ENCODE measurements at regions not wholly inside any gene's neighbourhood (a gene's known extent, or its start where the extent isn't known, plus 50 kb on each side); places are given as distances from the start of the nearest gene placed in this dataset.

- Histone ChIP-seq H3K27ac (replicated peaks) (no peak overlapping the region), H3K4me3 (replicated peaks; ENCODE audit: insufficient read depth, low read length) (no peak overlapping the region), H3K27me3 (ENCODE audit: insufficient read depth, poor library complexity, severe bottlenecking) (no peaks in the 10 kb centered on the region)
- DNase-seq (ENCODE audit: low read depth in 1 of 2, low spot score in 1 of 2): no peak
- TF ChIP-seq POLR2AphosphoS5 (IDR thresholded peaks at IDR 0.05; ENCODE audit: low read depth) (no peak), CTCF (IDR thresholded peaks at IDR 0.05; ENCODE audit: insufficient read depth, low read length) (no peak), GABPA (IDR thresholded peaks at IDR 0.05; ENCODE audit: low read depth) (no peak), SPI1 (IDR thresholded peaks at IDR 0.05; ENCODE audit: borderline replicate concordance, low read depth) (no peak), REST (IDR thresholded peaks at IDR 0.05; ENCODE audit: insufficient replicate concordance, low read depth) (no peak)
Observed at GRCh38 chr2:136482966-136483365, 282.4 kb upstream of the THSD7B start.

GRCh38 chr2:136482006-136482405 is 283.3 kb upstream of the THSD7B start:
- no peak for DNase-seq (ENCODE audit: low read depth in 1 of 2, low spot score in 1 of 2)
- Histone ChIP-seq H3K4me3 (replicated peaks; ENCODE audit: insufficient read depth, low read length) (no peak overlapping the region), H3K27me3 (ENCODE audit: insufficient read depth, poor library complexity, severe bottlenecking) (no peaks in the 10 kb centered on the region), H3K27ac (replicated peaks) (no peak overlapping the region)
- no peak for TF ChIP-seq SPI1 (IDR thresholded peaks at IDR 0.05; ENCODE audit: borderline replicate concordance, low read depth)
- no peak for TF ChIP-seq REST (IDR thresholded peaks at IDR 0.05; ENCODE audit: insufficient replicate concordance, low read depth)
- TF ChIP-seq CTCF (IDR thresholded peaks at IDR 0.05; ENCODE audit: insufficient read depth, low read length): no peak
- no peak for TF ChIP-seq POLR2AphosphoS5 (IDR thresholded peaks at IDR 0.05; ENCODE audit: low read depth)
- TF ChIP-seq GABPA (IDR thresholded peaks at IDR 0.05; ENCODE audit: low read depth): no peak

GRCh38 chr2:136479696-136480095 is 285.6 kb upstream of the THSD7B start:
- no peaks in the 10 kb centered on the region for H3K27me3 ChIP-seq (ENCODE audit: insufficient read depth, poor library complexity, severe bottlenecking)
- no peak overlapping the region for H3K4me3 ChIP-seq (replicated peaks; ENCODE audit: insufficient read depth, low read length)
- TF ChIP-seq GABPA (IDR thresholded peaks at IDR 0.05; ENCODE audit: low read depth): no peak
- no peak overlapping the region for H3K27ac ChIP-seq (replicated peaks)
- DNase-seq (ENCODE audit: low read depth in 1 of 2, low spot score in 1 of 2): no peak

- Histone ChIP-seq H3K27me3 (ENCODE audit: insufficient read depth, poor library complexity, severe bottlenecking) (peaks cover 10% of the 10 kb centered on the region), H3K27ac (replicated peaks) (no peak overlapping the region), H3K4me3 (replicated peaks; ENCODE audit: insufficient read depth, low read length) (no peak overlapping the region)
- no peak for DNase-seq (ENCODE audit: low read depth in 1 of 2, low spot score in 1 of 2)
- TF ChIP-seq REST (IDR thresholded peaks at IDR 0.05; ENCODE audit: insufficient replicate concordance, low read depth) (no peak), SPI1 (IDR thresholded peaks at IDR 0.05; ENCODE audit: borderline replicate concordance, low read depth) (no peak), CTCF (IDR thresholded peaks at IDR 0.05; ENCODE audit: insufficient read depth, low read length) (no peak), POLR2AphosphoS5 (IDR thresholded peaks at IDR 0.05; ENCODE audit: low read depth) (no peak), GABPA (IDR thresholded peaks at IDR 0.05; ENCODE audit: low read depth) (no peak)
Observed at GRCh38 chr2:136468799-136469369, 296.5 kb upstream of the THSD7B start.
